ENCODE measurements at regions not wholly inside any gene's neighbourhood (a gene's known extent, or its start where the extent isn't known, plus 50 kb on each side); places are given as distances from the start of the nearest gene placed in this dataset.
"Not testable (repeated sequence)": the region's sequence is repeated elsewhere in the genome, so short reads cannot be mapped to it uniquely, and the experiment has no call there.

- intact Hi-C loops (cut with micrococcal nuclease) = loop anchor here (1.0 to 5.0 kb wide), 3 partner anchors 67 to 158 kb away; partner anchors contain the start of gene MTX3
Observed at GRCh38 chr5:79924936-79925893, 65.8 kb downstream of the MTX3 start.

- intact Hi-C loops (cut with micrococcal nuclease) = no loop called here
Observed at GRCh38 chr5:79923431-79923830, 67.6 kb downstream of the MTX3 start.

GRCh38 chr5:79922626-79923025 lies 68.4 kb downstream of the MTX3 start:
- intact Hi-C loops (cut with micrococcal nuclease) = no loop called here

- intact Hi-C loops (cut with micrococcal nuclease) = not testable (repeated sequence)
Observed at GRCh38 chr5:79907452-79907851, 83.6 kb downstream of the MTX3 start.

- intact Hi-C loops (cut with micrococcal nuclease) = not testable (repeated sequence)
Observed at GRCh38 chr5:79902571-79902970, 88.5 kb downstream of the MTX3 start.

GRCh38 chr5:79901631-79902030 lies 89.4 kb downstream of the MTX3 start:
- intact Hi-C loops (cut with micrococcal nuclease) = no loop called here

- intact Hi-C loops (cut with micrococcal nuclease) = no loop called here
Observed at GRCh38 chr5:79898611-79899010, 92.5 kb downstream of the MTX3 start.

- intact Hi-C loops (cut with micrococcal nuclease) = no loop called here
Observed at GRCh38 chr5:79893976-79894375, 97.1 kb downstream of the MTX3 start.

- intact Hi-C loops (cut with micrococcal nuclease) = no loop called here
Observed at GRCh38 chr5:79893485-79893884, 97.6 kb downstream of the MTX3 start.

GRCh38 chr5:79890930-79891249 lies 100.2 kb downstream of the MTX3 start:
- intact Hi-C loops (cut with micrococcal nuclease) = no loop called here

GRCh38 chr5:79890119-79890929 lies 100.7 kb downstream of the MTX3 start:
- intact Hi-C loops (cut with micrococcal nuclease) = no loop called here

GRCh38 chr5:79888643-79889042 lies 102.4 kb downstream of the MTX3 start:
- intact Hi-C loops (cut with micrococcal nuclease) = no loop called here

- intact Hi-C loops (cut with micrococcal nuclease) = no loop called here
Observed at GRCh38 chr5:79886925-79887655, 104.0 kb downstream of the MTX3 start.

- intact Hi-C loops (cut with micrococcal nuclease) = no loop called here
Observed at GRCh38 chr5:79886456-79886855, 104.6 kb downstream of the MTX3 start.

GRCh38 chr5:79879880-79880279 lies 111.2 kb downstream of the MTX3 start:
- intact Hi-C loops (cut with micrococcal nuclease) = not testable (repeated sequence)

GRCh38 chr5:79878721-79879336 lies 112.2 kb downstream of the MTX3 start:
- intact Hi-C loops (cut with micrococcal nuclease) = loop anchor here (1.0 kb wide), 1 partner anchor 204 kb away; no protein-coding TSS in a partner anchor

- intact Hi-C loops (cut with micrococcal nuclease) = loop anchor here (1.0 kb wide), 1 partner anchor 205 kb away; no protein-coding TSS in a partner anchor
Observed at GRCh38 chr5:79878136-79878679, 112.9 kb downstream of the MTX3 start.

- intact Hi-C loops (cut with micrococcal nuclease) = no loop called here
Observed at GRCh38 chr5:79876456-79876855, 114.6 kb downstream of the MTX3 start.

GRCh38 chr5:79875230-79875629 lies 115.8 kb downstream of the MTX3 start:
- intact Hi-C loops (cut with micrococcal nuclease) = no loop called here

GRCh38 chr5:79873187-79873586 lies 117.9 kb downstream of the MTX3 start:
- intact Hi-C loops (cut with micrococcal nuclease) = no loop called here

- intact Hi-C loops (cut with micrococcal nuclease) = no loop called here
Observed at GRCh38 chr5:79872291-79872690, 118.8 kb downstream of the MTX3 start.

Measured in T-helper 1 cell treated with Interleukin-12 subunit alpha and Interleukin-12 subunit beta and Interleukin-4 antibody, amounts not matched to agents 30 ng/mL and 1 ng/mL, for 36 hours (primary cell).